WTC11 (cell line): ENCODE measurements at regions not wholly inside any gene's neighbourhood (a gene's known extent, or its start where the extent isn't known, plus 50 kb on each side); places are given as distances from the start of the nearest gene placed in this dataset.

Experiments
- CTCF ChIP-seq: fragments of 200-600 bp; IDR thresholded peaks from 2 replicates; pipeline ENCODE4 v1.8.0; 2022; ENCODE audit warnings: antibody characterized with exemption
- E2F5 ChIP-seq: sonication (generic); formaldehyde crosslinking; IDR thresholded peaks from 2 replicates; pipeline ENCODE4 v1.8.1; 2022; ENCODE audit warnings: mild to moderate bottlenecking, moderate library complexity, missing genetic modification reagents
- ELF4 ChIP-seq: sonication (generic); formaldehyde crosslinking; IDR thresholded peaks from 2 replicates; pipeline ENCODE4 v1.8.1; 2022; ENCODE audit warnings: low read depth, mild to moderate bottlenecking, moderate library complexity, missing genetic modification reagents
- IRF2 ChIP-seq: sonication (generic); formaldehyde crosslinking; IDR thresholded peaks from 2 replicates; pipeline ENCODE4 v1.8.0; 2022; ENCODE audit warnings: low read depth, missing genetic modification reagents, borderline replicate concordance
- NR3C1 ChIP-seq: sonication (generic); formaldehyde crosslinking; conservative IDR thresholded peaks from 2 replicates; pipeline ENCODE4 v1.8.1; 2023; ENCODE audit warnings: low read depth, mild to moderate bottlenecking, missing genetic modification reagents
- SMAD4 ChIP-seq: sonication (generic); formaldehyde crosslinking; IDR thresholded peaks from 2 replicates; pipeline ENCODE4 v1.8.0; 2022; ENCODE audit warnings: mild to moderate bottlenecking, missing genetic modification reagents
- TEAD4 ChIP-seq: sonication (generic); formaldehyde crosslinking; IDR thresholded peaks from 2 replicates; pipeline ENCODE4 v1.8.0; 2022; ENCODE audit warnings: mild to moderate bottlenecking, missing genetic modification reagents
- ZNF138 ChIP-seq: sonication (generic); formaldehyde crosslinking; conservative IDR thresholded peaks from 2 replicates; pipeline ENCODE4 v1.8.1; 2022; ENCODE audit warnings: mild to moderate bottlenecking, moderate library complexity, missing genetic modification reagents
- ZNF512 ChIP-seq: sonication (generic); formaldehyde crosslinking; IDR thresholded peaks from 2 replicates; pipeline ENCODE4 v1.8.1; 2022; ENCODE audit warnings: missing genetic modification reagents, borderline replicate concordance
- TF ChIP-seq, protein P1 (sequence below): sonication (generic); formaldehyde crosslinking; IDR thresholded peaks from 2 replicates; pipeline ENCODE4 v1.8.1; 2022; ENCODE audit warnings: low read depth, missing genetic modification reagents, borderline replicate concordance
- TF ChIP-seq, protein P2 (sequence below): sonication (generic); formaldehyde crosslinking; IDR thresholded peaks from 2 replicates; pipeline ENCODE4 v1.8.0; 2023; ENCODE audit warnings: mild to moderate bottlenecking, missing genetic modification reagents
- TF ChIP-seq, protein P3 (sequence below): sonication (generic); formaldehyde crosslinking; IDR thresholded peaks from 2 replicates; pipeline ENCODE4 v1.8.1; 2023; ENCODE audit warnings: mild to moderate bottlenecking, missing genetic modification reagents, moderate library complexity

GRCh38 chr1:96416111-96416595 is 305.4 kb upstream of the PTBP2 start:
- TF ChIP-seq CTCF (no peak), TEAD4 (CRISPR knock-in tag) (no peak), SMAD4 (CRISPR knock-in tag) (no peak), ZNF512 (CRISPR knock-in tag) (no peak), ELF4 (CRISPR knock-in tag) (no peak), E2F5 (CRISPR knock-in tag) (no peak), NR3C1 (CRISPR knock-in tag) (no peak), IRF2 (CRISPR knock-in tag) (no peak), ZNF138 (CRISPR knock-in tag) (no peak)
- TF ChIP-seq, protein P1, sequence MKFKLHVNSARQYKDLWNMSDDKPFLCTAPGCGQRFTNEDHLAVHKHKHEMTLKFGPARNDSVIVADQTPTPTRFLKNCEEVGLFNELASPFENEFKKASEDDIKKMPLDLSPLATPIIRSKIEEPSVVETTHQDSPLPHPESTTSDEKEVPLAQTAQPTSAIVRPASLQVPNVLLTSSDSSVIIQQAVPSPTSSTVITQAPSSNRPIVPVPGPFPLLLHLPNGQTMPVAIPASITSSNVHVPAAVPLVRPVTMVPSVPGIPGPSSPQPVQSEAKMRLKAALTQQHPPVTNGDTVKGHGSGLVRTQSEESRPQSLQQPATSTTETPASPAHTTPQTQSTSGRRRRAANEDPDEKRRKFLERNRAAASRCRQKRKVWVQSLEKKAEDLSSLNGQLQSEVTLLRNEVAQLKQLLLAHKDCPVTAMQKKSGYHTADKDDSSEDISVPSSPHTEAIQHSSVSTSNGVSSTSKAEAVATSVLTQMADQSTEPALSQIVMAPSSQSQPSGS (CRISPR knock-in tag): no peak
- TF ChIP-seq, protein P2, sequence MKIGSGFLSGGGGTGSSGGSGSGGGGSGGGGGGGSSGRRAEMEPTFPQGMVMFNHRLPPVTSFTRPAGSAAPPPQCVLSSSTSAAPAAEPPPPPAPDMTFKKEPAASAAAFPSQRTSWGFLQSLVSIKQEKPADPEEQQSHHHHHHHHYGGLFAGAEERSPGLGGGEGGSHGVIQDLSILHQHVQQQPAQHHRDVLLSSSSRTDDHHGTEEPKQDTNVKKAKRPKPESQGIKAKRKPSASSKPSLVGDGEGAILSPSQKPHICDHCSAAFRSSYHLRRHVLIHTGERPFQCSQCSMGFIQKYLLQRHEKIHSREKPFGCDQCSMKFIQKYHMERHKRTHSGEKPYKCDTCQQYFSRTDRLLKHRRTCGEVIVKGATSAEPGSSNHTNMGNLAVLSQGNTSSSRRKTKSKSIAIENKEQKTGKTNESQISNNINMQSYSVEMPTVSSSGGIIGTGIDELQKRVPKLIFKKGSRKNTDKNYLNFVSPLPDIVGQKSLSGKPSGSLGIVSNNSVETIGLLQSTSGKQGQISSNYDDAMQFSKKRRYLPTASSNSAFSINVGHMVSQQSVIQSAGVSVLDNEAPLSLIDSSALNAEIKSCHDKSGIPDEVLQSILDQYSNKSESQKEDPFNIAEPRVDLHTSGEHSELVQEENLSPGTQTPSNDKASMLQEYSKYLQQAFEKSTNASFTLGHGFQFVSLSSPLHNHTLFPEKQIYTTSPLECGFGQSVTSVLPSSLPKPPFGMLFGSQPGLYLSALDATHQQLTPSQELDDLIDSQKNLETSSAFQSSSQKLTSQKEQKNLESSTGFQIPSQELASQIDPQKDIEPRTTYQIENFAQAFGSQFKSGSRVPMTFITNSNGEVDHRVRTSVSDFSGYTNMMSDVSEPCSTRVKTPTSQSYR (CRISPR knock-in tag): no peak
- TF ChIP-seq, protein P3, sequence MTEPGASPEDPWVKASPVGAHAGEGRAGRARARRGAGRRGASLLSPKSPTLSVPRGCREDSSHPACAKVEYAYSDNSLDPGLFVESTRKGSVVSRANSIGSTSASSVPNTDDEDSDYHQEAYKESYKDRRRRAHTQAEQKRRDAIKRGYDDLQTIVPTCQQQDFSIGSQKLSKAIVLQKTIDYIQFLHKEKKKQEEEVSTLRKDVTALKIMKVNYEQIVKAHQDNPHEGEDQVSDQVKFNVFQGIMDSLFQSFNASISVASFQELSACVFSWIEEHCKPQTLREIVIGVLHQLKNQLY (CRISPR knock-in tag): no peak
